ENCODE measurements at regions not wholly inside any gene's neighbourhood (a gene's known extent, or its start where the extent isn't known, plus 50 kb on each side); places are given as distances from the start of the nearest gene placed in this dataset.

DNA sequence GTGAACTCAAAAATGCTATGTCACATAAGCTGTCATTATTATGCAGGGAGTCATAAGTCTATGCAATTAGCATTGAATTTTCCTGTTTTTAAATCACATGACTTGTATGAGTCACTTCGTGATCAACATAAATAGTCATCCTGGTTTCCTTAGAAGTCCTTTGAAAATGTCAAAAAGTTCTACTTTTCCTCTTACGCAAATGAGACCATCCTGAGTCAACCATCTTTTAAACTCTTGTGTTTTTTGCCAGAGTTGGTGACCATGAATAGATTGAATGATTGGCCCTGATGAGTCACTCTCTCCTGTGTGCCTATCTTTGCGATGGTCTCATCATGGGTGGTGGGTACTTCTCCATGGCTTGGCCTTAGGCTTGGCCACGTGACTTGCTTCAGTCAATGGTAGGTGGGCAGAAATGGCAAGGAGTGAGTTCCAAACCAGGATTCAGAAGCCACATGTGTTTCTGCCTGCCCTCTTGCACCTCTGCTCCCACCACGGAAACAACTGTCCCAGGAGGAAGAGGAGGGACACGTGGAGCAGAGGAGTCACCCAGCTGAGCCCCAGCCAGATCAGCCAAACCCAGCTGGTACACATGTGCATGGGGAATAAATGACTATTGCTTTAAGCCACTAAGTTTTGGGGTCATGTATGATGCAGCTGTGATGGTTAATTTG, 123.5 kb upstream of the CACNA1A start:
- TF ChIP-seq GATA1 (IDR thresholded peaks at IDR 0.05; ENCODE audit: low read depth, low read length) (no peak), POLR2A (IDR thresholded peaks at IDR 0.05; ENCODE audit: low read length) (no peak)
- no peak for DNase-seq

DNA sequence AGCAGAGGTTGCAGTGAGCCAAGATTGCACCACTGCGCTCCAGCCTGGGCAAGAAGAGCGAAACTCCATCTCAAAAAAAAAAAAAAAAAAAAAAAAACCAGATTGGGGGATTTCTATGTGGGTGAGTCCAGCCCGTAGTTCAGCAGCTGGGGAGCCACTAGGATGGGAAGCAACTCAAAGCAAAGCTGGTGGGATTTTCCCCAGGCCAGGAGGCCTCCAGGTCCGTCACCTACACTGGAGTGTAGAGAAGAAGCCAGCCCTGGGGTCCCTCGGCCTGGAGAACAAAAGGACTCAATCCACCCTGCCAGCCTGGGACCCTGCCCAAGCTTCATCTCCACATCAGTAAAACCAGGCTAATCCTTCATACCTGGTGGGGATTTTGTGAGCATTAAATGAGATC, 121.3 kb upstream of the CACNA1A start:
- no peak for TF ChIP-seq GATA1 (IDR thresholded peaks at IDR 0.05; ENCODE audit: low read depth, low read length)

DNA sequence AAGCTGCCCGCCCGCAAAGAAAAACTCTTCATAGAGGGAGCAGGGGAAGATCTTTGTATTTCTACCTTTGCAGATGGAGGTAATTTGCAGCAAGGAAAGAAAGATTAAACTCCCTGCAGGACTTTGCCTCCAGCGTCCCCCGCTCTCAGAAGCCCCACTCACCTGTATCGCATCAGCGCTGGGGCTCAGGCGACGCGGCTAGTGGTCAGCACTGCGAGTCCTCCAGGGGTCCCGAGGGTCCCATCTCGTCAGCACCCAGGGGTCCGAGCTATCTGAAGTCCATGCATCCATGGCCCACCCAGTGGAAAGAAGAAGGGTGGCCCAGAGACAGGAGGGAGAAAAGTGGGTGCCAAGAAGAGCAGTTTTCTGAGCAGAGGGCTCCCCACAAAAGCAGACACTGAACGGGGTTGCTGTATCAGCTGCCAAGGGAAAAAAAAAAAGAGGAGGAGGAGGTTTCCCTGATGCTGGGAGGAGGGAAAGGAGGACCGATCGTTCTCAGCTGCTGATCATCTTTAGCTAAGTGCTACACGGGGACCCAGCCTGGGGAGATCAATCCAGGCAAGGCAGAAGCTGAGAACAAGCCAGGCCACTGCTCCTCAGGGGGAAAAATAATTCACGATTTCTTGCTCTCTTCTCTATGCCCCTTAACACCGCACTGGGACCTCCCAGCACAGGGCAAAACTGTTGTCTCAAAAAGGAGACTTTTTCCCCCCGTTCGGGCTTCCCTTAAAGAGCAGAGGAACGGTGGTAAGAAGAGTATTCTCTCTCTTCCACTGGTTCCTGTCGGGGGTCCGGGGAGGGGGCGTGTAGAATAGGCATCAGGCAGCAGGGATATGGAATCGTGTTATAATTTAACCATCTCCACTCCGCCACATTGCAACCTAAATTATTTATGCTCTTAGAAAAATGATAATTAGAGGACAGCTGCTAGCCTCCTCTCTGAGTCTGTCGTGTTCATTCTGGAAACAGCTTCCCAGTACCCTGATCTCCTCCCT, 117.7 kb upstream of the CACNA1A start:
- TF ChIP-seq POLR2A (IDR thresholded peaks at IDR 0.05; ENCODE audit: low read length) (no peak), GATA1 (IDR thresholded peaks at IDR 0.05; ENCODE audit: low read depth, low read length) (no peak)
- no peak for DNase-seq

More for the DNA sequence above, 121.3 kb upstream of the CACNA1A start:
- no peak for DNase-seq

DNA sequence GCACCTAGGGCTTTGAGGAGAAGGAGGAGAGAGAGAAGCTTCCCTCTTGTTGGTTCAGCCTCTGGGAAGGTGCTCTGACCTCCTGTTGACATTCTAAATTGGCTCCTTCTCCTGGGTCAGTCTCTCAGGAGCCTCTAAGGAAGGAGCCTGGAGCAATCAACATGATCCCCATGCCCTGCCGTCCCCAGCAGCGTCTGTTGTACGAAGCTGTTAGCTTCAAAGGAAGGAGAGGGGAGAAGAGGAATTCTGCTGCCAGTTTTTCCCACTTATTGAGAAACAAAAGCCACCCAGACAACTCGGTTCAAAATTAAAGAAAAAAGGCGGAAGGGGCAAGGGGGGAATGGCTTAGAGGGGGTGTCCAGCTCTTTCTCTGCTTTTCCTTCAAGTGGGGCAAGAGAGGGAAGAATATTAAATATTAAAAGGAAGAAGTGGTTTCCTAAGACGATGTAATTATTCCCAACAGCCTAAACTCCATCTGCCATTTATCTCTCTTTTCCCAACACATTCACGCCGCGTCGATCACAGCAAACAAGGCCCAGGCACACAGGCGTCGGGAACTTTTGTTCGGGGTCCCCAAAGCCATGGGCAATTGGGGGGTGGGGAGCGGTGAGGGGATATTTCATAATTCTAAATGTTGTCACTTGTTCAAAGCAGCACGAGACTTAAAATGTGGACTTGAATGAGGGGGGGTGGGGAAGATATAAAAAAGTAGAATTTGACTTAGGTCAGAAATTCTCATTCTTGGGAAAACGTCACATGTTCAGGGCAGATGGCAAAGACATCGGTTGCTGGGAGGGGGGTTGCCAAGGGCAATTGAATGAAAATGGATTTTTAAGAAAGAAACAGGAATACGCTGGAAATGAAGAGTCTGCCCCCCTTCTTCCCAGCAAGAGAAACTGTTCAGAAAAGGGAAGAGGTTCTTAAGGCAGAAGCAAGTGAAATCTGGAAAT, 116.8 kb upstream of the CACNA1A start:
- TF ChIP-seq GATA1 (IDR thresholded peaks at IDR 0.05; ENCODE audit: low read depth, low read length) (no peak), POLR2A (IDR thresholded peaks at IDR 0.05; ENCODE audit: low read length) (no peak)
- DNase-seq = no peak

DNA sequence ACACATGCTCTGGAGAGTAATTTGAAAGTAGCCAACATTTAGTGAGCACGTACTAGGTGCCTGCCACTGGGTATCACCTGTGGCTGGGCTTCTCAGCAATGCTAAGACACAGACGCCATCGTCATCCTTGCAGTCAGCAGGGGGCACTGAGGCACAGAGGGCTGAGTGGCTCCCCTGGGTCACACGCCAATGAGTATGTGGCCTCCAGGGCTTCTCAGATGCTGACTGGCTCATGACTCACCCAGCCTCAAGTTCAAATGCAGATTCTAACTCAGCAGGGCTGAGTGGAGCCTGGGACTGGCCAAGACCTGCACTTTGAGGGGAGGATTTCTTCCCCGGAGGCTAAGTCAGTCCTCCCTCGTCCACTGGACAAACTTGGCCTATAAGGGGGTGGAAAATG, 115.1 kb upstream of the CACNA1A start:
- TF ChIP-seq GATA1 (IDR thresholded peaks at IDR 0.05; ENCODE audit: low read depth, low read length) (no peak), POLR2A (IDR thresholded peaks at IDR 0.05; ENCODE audit: low read length) (no peak)
- peak; percentile 36 to 62 for DNase-seq

DNA sequence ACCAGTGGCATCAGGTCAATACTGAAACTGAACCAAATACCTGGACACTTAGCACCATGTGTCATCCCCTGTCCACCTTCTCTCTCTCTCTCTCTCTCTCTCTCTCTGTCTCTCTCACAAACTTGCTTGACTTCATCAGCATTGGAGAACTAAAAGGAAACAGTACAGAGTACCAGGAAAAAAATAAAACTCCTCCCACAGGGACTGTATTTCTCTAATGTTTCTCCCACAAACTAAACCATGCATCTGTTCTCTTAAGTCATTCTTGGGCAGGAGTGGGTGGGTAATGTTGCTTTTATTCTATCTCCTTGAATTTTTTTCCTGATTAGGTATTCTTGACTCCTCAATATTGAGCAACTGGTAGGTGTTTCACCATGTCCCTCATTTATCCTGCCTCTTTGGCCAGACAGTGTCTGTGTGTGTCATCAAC, 112.9 kb upstream of the CACNA1A start:
- no peak for TF ChIP-seq GATA1 (IDR thresholded peaks at IDR 0.05; ENCODE audit: low read depth, low read length)
- no peak for TF ChIP-seq POLR2A (IDR thresholded peaks at IDR 0.05; ENCODE audit: low read length)
- DNase-seq = no peak

- no peak for DNase-seq
- TF ChIP-seq POLR2A (IDR thresholded peaks at IDR 0.05; ENCODE audit: low read length) (no peak), GATA1 (IDR thresholded peaks at IDR 0.05; ENCODE audit: low read depth, low read length) (no peak)
Measured at GRCh38 chr19:13615890-13616289, 109.6 kb upstream of the CACNA1A start.

DNA sequence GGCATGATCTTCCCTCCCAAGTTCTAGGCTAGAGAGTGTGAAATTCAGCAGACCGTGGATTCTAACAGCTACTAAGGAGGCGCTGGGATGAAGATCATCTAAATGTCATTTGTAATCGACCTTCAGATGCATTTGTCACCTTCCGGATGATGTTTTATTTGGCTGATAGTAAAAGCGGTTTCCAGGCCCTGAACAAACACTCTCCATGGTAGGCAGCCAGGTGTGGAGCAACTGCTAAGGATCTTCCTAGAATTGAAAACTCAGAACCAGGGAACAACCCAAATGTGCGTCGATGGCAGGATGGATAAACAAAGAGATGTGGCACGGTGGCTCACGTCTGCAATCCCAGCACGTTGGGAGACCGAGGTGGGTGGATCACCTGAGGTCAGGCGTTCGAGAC, 107.2 kb upstream of the CACNA1A start:
- TF ChIP-seq GATA1 (IDR thresholded peaks at IDR 0.05; ENCODE audit: low read depth, low read length) (no peak), POLR2A (IDR thresholded peaks at IDR 0.05; ENCODE audit: low read length) (no peak)
- no peak for DNase-seq

GRCh38 chr19:13611596-13611995, 105.3 kb upstream of the CACNA1A start:
- DNase-seq = no peak
- TF ChIP-seq POLR2A (IDR thresholded peaks at IDR 0.05; ENCODE audit: low read length) = no peak
- no peak for TF ChIP-seq GATA1 (IDR thresholded peaks at IDR 0.05; ENCODE audit: low read depth, low read length)

- no peak for DNase-seq
- no peak for TF ChIP-seq GATA1 (IDR thresholded peaks at IDR 0.05; ENCODE audit: low read depth, low read length)
- no peak for TF ChIP-seq POLR2A (IDR thresholded peaks at IDR 0.05; ENCODE audit: low read length)
Measured at GRCh38 chr19:13610039-13610691, 103.9 kb upstream of the CACNA1A start.

DNA sequence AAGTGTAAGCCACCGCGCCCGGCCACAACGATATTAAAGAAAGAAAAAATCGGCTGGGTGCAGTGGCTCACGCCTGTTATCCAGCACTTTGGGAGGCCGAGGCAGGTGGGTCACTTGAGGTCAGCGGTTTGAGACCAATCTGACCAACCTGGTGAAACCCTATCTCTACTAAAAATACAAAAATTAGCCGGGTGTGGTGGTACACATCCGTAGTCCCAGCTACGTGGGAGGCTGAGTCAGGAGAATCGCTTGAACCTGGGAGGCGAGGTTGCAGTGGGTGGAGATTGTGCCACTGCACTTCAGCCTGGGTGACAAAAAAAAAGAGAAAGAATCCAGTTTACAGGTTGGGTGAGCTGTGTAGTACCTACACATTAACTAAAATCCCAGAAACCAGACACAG, 99.9 kb upstream of the CACNA1A start:
- no peak for DNase-seq
- TF ChIP-seq POLR2A (IDR thresholded peaks at IDR 0.05; ENCODE audit: low read length) = no peak
- no peak for TF ChIP-seq GATA1 (IDR thresholded peaks at IDR 0.05; ENCODE audit: low read depth, low read length)

GRCh38 chr19:13604902-13605586, 98.8 kb upstream of the CACNA1A start:
- no peak for DNase-seq
- TF ChIP-seq POLR2A (IDR thresholded peaks at IDR 0.05; ENCODE audit: low read length) (no peak), GATA1 (IDR thresholded peaks at IDR 0.05; ENCODE audit: low read depth, low read length) (no peak)

- no peak for DNase-seq
- TF ChIP-seq GATA1 (IDR thresholded peaks at IDR 0.05; ENCODE audit: low read depth, low read length) (no peak), POLR2A (IDR thresholded peaks at IDR 0.05; ENCODE audit: low read length) (no peak)
Measured at GRCh38 chr19:13600802-13601201, 94.5 kb upstream of the CACNA1A start.

All from erythroblast (primary cell).